Germinal center (tissue), 1 donor: ENCODE measurements at regions not wholly inside any gene's neighbourhood (a gene's known extent, or its start where the extent isn't known, plus 50 kb on each side); places are given as distances from the start of the nearest gene placed in this dataset.
"Not testable (repeated sequence)": the region's sequence is repeated elsewhere in the genome, so short reads cannot be mapped to it uniquely, and the experiment has no call there.

Source experiments
- DNase-seq: peaks from one replicate; pipeline ENCODE4 v3.0.0; 2012; ENCODE audit warnings: mixed read lengths, low spot score

GRCh38 chr4:62457356-62457755 lies 1257.2 kb downstream of the ADGRL3 start:
- DNase-seq = no peak

GRCh38 chr4:62455871-62456270 lies 1255.7 kb downstream of the ADGRL3 start:
- no peak for DNase-seq

GRCh38 chr4:62454535-62454934 lies 1254.4 kb downstream of the ADGRL3 start:
- DNase-seq = no peak

DNA sequence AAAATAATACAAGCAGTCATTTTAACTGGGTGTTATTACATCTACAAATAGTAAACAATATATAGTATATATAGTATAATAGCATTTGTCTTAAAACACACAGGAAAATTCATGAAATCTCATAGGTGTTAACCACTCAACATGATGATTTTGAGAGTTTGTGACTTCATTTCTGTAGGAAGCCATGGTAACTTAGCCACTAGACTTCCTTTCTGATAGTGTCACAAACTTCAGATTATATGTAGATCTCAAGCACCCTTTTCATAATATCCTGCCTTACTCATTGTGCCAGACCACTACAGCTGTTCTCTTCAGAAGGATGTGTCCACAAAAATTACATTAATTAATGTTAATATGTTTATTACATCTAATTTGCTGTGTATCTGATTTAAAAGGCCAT lies 1250.6 kb downstream of the ADGRL3 start:
- no peak for DNase-seq

DNA sequence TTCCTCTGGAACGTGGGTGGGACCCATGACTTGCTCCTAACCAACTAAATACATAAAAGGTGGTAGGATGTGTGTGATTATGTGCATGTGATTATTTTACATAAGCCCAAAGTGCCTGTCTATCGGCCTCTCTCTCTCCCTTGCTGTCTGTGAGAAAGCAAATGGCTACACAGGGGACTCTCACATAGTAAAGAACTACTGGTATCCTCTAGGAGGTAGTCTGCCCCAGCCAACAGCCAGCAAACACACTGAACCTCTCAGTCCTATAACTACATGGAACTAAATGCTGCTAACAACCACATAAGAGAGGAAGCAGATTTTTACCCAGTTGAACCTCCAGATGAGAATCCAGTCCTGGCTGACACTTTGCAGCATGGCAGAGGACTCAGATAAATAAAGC lies 1249.4 kb downstream of the ADGRL3 start:
- no peak for DNase-seq

DNA sequence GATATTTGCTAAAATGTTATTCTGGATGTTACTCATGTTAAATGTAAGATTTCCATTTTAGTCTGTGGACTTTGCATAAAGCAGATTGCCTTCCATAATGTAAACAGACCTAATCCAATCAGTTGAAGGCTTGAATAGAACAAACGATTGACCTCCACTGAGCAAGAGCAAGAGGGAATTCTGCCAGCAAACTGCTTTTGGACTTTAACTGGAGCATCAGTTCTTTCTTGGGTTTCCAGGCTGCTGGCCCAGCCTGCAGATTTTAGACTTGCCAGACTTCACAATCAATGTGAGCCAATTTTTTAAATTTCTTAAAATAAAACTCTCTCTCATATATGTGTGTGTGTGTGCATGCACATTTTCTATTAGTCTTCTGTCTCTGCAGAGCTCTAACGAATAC lies 1248.8 kb downstream of the ADGRL3 start:
- DNase-seq = no peak

DNA sequence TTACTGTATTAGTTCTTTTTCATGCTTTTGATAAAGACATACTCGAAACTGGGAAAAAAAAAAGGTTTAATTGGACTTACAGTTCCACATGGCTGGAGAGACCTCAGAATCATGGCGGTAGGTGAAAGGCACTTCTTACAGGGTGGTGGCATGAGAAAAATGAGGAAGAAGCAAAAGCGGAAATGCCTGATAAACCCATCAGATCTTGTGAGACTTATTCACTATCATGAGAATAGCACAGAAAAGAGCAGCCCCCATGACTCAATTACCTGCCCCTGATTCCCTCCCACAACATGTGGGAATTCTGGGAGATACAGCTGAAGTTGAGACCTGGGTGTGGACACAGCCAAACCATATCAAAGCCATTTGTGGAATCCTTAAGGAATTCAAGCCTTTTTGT lies 1238.9 kb downstream of the ADGRL3 start:
- DNase-seq = no peak

DNA sequence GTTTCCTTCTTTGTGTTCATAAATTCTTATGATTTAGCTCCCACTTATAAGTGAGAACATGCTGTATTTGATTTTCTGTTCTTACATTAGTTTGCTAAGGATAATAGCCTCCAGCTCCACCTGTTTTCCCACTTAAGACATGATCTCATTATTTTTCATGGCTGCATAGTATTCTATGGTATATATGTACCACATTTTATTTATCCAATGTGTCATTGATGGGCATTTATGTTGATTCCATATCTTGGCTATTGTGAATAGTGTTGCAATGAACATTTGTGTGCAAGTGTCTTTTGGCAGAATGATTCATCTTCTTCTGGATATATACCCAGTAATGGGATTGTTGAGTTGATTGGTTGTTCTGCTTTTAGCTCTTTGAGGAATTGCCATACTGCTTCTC lies 1234.8 kb downstream of the ADGRL3 start:
- DNase-seq = no peak

GRCh38 chr4:62431513-62432231 lies 1231.5 kb downstream of the ADGRL3 start:
- DNase-seq = not testable (repeated sequence)

DNA sequence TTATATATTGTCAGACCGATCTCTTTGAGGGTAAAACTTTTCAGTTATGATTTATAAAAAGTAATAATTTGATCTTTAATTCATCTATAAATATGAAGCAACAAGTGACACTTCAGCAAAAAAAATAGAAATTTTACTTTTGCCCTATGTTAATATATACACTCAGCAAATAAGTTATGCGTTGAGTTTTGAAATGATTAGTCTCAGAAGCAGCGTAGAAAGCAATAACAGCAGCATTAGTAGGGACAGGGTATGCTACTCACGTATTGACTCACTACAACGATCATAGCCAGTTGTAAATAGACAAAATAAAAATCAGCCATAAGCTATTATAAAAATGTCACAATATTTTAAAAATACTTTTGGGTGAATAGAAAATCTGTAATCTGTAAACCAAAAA lies 1229.2 kb downstream of the ADGRL3 start:
- no peak for DNase-seq

DNA sequence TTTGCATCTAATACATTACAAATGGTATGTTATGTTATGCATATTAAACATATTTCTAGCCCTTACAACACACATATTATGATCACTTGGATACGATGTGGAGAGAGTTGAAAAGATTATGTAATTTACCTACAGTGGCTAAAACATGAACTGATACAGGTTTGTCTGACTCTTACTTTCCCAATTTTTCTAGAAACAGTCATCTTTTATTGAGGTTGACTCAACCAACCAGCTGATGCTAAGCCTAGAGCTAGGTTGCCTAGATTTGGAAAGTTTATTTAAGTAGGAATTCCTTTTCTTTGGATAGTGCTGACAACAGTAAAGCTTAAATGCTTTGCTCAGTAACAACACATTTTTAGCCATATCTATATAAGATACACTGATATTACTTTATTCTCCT lies 1215.1 kb downstream of the ADGRL3 start:
- DNase-seq = no peak

GRCh38 chr4:62414563-62414962 lies 1214.4 kb downstream of the ADGRL3 start:
- DNase-seq = no peak

DNA sequence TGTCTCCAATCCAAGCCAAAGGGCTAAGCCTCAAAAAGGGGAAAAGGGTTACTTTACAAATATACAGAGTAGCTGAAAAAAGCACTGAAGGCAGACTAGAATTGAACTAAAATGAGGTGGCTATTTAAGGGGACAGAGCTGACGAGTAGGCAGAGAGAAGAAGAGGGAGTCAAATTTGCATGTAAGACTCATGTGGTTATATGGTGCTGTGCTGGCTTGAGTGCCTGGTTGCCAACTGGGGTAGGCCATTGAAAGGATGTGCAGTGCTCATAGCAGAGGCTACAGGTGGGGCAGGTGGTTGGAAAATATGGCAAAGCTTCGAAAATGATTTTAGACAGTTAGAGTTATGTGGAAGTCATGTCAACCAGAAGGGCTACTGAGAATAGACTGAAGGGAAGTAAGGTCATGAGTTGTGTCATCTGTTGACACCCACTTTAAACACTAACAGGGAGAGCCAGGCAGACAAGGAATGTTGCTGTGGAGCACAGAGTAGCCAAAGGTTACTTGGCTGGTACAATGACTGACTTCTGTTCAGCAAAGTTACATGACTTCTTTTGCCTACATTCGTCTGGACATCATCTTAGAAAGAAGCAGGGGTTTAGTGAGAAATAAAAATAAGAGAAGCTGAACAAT lies 1210.4 kb downstream of the ADGRL3 start:
- no peak for DNase-seq

GRCh38 chr4:62408454-62408853 lies 1208.3 kb downstream of the ADGRL3 start:
- no peak for DNase-seq

- no peak for DNase-seq
These were observed 1207.4 kb downstream of the ADGRL3 start for GRCh38 chr4:62407534-62407933.

DNA sequence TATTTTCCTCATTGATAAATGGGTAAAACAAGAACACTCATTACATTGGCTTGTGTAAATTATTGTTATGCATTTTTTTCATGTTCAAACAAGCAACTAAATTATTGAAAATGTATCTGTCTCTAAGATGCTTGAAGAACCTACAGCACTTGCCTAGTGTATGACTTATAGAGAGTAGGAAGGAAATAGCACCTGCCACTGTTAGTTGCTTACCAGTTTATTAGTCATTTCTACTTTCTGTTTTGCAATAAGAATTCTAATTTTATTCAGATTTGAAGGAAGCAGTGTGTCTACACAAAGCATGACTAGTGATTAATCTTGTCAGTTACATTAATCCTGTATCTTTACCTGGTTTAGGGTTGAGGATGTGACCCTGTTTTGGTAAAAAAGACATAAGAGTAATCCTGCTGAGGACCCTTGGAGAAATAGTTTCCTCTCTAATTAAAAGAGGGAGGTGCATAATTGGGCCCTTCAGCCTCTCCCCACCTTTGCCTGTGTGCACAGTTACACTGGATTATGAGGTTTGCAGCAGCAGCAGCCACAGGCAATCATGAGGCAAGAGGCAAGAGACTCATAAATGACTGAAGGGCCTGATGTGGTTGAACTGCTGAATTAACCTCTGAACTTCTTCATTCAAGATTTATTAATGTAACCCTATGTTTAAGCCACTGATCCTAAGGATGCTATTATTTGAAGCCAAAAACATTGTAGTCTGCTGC lies 1202.1 kb downstream of the ADGRL3 start:
- no peak for DNase-seq

- no peak for DNase-seq
These were observed 1199.1 kb downstream of the ADGRL3 start for GRCh38 chr4:62399242-62399641.

DNA sequence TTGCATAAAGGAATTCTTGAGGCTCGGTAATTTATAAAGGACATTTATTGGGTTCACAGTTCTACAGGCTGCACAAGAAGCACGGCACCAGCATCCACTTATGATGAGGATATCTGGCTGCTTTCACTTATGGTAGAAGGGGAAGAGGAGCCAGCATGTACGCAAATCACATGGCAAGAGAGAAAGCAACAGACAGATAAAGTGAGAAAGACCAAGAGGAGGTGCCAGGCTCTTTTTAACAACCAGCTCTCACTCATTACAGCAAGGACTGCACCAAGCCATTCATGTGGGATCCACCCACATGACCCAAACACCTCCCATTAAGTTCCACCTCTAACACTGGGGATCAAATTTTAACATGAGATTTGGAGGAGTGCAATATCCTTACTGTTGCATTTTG lies 1198.2 kb downstream of the ADGRL3 start:
- DNase-seq = no peak

- DNase-seq = no peak
These were observed 1194.6 kb downstream of the ADGRL3 start for GRCh38 chr4:62394766-62395165.

DNA sequence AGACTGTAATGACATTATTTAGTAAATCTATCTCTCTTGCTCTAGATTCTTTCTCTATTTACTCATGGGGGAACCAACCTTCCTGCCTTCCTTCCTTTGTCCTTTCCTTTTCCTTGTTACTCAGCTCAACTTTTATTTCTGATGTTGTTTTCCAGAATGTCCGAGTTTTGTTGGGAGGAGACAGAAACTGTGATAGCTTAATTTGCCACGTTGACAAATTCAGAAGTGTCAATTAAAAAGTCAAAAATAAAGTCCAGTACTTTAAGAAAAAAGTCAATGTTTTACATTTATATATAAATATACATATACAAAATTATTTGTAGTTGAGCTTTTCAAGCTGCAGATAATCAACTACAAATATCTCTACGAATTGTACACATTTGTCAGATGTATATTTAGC lies 1187.7 kb downstream of the ADGRL3 start:
- DNase-seq = no peak

GRCh38 chr4:62377700-62378099 lies 1177.6 kb downstream of the ADGRL3 start:
- DNase-seq = no peak

- DNase-seq = no peak
These were observed 1177.1 kb downstream of the ADGRL3 start for GRCh38 chr4:62377245-62377644.

- no peak for DNase-seq
These were observed 1166.8 kb downstream of the ADGRL3 start for GRCh38 chr4:62366939-62367338.
